SKM-1 treated with dmso at 0.1 percent for 144 hours (cell line): ENCODE measurements at regions not wholly inside any gene's neighbourhood (a gene's known extent, or its start where the extent isn't known, plus 50 kb on each side); places are given as distances from the start of the nearest gene placed in this dataset.
"Not testable (repeated sequence)": the region's sequence is repeated elsewhere in the genome, so short reads cannot be mapped to it uniquely, and the experiment has no call there.

ENCODE experiments used
- DNase-seq: peaks from one replicate; lab custom pipeline; 2025; ENCODE audit not compliant: unreplicated experiment; lab: John Stamatoyannopoulos, UW

DNA sequence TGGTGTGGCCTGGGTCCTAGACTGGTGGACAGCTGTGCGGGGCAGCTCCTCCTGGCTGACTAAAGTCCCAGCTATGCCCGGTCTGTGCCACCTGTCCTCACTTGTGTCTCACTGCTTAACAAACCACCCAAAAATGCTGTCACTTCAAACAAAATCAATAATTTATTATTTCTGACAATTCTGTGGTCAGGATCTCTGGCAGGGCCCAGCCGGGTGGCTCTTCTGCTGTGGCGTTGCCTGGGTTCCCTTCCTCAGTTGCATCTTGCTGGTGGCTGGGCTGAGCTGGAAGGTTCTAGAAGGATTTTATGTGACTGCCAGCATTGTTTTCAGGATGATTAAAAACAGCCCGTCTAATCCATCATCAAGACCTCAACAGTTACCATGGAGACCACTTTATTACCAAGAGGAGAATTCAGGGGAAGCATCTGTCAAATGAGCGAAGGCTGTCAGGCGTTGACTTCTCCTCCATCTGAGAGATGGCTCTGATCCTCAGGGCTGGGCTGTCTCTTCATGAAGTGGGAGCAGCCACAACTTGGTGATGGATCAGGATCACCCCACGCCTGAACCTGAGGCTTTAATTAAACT is 280.6 kb upstream of the SFSWAP start:
- DNase-seq = no peak

DNA sequence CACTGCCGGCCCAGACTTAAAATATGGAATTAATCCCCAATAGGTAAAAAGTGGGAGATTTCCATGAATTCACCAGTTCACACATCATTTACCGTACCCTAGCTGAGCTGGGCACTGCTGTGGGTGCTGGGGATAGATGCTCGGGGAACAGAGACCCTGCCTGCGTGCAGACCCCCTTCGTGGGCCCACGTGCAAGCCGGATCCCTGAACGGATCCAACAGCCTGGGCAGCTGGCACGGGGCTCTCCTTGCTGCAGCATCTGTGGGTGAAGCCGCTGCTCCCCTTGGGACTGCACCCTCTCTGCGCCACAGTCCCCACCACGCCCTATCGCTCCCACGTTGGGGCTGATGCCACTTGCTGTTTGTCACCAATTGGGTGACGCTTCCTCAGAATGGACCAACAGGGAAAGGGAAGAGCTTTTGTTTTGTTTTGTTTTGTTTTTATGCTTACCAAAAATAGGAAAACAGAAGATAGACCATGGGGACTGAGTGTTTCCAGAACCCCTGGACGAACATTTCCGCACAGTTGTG is 279.7 kb upstream of the SFSWAP start:
- not testable (repeated sequence) for DNase-seq

DNA sequence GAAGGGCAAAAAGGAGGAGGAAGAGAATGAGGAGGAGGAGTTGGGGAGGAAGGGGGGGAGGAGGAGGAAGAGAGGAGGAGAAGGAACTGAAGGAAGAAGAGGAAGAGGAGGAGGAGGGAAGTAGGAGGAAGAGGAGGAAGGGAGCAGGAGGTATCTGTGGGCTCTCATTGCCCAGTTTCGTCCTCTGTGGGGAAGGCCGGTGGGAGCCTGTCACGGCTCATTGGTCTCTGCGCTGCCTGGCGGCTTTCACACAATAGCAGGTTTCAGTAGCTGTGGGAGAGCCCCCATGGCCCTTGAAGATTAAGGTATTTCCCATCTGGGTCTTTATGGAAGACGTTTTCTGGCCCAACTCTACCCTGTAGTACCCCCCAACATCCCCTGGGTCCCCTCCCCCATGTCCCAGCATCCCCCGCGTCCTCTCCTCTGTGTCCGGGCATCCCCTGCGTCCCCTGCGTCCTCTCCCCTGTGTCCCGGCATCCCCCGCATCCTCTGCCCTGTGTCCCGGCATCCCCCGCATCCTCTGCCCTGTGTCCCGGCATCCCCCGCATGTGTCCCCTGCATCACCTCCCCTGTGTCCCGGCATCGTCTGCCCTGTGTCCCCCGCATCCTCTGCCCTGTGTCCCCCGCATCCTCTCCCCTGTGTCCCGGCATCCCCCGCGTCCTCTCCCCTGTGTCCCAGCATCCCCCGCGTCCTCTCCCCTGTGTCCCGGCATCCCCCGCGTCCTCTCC is 278.2 kb upstream of the SFSWAP start:
- no peak for DNase-seq

DNA sequence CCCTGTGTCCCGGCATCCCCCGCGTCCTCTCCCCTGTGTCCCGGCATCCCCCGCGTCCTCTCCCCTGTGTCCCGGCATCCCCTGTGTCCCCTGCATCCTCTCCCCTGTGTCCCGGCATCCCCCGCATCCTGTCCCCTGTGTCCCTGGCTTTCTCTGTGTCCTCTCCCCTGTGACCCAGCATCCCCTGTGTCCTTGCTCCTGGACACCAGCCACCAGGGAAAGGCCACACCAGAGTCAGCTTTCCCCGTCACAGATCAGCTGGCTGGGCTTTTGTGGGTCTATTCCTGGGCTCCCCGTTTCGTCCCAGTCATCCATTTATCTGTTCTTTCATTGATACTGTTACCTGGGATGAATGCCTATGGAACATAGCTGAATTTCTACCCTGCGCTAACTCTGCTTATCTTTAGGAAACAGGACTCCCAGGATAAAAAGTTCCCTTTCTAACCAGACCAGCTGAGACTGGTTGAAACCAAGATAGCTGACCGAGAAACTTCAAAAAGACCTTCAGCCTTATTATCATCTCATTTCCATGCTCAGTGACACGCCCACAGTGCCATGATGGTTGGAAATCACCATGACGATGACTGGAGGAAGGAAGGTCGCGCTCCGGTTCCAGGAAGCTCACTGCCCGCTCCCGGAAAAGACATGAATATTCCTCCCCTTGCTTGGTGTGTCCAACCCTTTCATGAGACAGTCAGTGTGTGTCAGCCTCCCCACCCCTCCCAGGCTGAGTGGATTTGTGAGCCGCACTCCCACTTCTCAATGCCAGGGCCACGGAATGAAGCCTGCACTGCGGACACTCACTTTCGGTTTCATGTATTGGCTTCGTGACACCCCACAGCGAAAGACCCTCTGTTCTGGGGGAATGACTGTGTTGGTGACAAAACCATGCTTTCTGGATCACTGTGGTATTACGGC is 276.4 kb upstream of the SFSWAP start:
- DNase-seq = no peak

DNA sequence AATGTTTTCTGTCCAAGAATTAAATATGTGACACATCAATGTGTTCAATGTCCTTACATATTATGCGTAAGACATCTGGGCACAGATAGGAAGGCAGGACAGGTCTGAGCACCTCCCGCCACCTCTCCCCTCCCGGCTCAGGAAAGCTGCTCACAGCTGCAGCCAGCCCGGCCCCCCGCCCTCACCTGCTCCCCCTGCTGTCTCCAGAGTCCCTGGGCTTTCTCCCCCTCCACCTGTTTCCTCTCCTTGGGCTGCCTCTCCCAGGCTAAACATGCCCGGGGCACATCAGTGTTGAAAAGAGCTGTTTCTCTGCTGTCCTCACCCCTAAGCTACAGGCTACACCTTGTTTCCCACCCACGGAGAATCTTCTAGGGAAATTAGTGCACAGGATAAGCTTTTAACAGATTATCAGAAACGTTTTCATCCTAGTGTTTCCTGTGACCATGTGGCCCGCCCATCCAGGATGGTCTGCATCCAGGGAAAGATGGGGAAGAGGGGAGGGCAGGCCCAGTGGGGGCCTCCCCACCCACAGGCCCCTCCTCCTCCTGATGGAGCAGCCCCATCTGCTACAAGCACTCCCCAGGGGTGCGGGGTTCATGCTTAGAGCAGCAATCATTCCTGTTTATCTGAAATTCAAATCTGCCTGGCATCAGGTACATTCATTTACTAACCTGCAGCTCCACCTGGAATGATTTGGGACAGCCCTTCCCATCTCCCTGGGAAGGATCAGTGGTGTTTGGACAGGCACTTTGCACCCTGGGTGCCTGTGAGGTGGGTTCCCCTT is 273.8 kb upstream of the SFSWAP start:
- no peak for DNase-seq

DNA sequence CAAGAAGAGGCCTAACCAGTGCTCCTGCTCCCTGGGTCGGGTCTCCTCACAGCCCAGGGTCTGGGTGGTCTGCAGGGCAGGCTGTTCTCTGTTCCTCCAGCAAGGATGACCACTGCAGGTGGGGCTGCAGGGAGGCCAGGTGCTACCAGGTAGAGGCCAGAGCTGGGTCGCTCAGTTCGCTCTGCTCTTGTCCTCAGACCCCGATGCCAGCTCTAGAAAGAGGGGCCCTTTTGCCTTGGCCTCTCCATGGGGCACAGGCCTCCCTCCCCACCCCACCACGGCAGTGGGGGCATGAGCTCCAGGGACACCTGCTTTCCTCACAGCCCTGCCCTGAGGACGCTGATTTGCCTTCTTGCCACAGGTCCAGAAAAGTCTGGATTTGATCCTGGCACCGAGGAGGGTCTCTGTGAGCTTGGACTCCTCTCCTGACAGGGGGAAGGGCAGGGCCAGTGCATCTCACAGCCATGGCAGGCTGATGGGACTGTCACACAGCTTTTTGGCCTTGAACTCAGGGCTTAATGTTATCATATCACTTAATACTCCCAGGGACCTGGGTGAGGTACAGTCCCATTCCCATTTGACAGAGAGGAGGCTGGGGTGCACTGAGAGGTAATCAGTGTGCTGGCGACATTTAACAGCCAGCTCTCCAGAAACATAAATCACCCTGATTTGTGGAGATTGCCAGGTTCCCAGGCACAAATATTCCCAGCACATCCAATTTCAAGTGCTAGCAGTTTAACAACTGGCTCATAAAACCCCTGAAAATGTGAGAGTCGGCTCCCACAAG is 273.0 kb upstream of the SFSWAP start:
- DNase-seq = no peak

DNA sequence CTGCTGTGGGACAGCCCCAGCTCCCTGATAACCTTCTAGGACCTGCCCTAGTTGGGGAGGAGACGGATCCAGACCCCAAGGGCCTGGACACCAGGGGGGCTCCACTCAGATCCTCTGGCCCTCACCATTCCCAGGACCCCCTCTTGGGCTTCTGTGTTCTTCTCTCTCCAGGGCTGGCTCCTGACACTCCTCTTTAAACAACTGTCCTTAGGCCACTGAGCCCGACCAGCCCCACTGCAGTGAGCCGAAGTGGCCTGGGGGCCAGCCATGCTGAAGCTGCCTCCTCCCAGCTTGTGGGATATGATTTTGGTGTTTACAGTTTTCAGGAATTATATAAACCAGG is 272.4 kb upstream of the SFSWAP start:
- DNase-seq = not testable (repeated sequence)

DNA sequence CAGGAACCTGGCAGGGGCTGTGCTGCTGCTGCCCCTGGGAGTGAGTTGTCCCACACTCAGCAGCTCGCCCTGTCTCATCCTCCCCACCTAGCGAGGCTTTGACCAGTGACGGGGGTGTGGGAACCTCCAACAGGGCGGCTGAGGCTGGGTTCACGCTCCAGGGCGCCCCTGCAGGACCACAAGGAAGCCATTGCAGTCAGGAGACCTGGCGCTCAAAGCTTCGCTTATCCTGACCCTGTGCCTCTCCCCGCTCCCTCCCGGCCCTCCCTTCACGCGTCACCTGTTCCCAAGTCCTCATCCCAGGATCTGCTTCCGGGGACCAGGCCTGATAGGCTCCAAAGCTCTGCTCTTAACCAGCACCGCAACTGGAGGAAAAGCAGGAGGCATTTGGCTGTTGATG is 272.0 kb upstream of the SFSWAP start:
- no peak for DNase-seq

DNA sequence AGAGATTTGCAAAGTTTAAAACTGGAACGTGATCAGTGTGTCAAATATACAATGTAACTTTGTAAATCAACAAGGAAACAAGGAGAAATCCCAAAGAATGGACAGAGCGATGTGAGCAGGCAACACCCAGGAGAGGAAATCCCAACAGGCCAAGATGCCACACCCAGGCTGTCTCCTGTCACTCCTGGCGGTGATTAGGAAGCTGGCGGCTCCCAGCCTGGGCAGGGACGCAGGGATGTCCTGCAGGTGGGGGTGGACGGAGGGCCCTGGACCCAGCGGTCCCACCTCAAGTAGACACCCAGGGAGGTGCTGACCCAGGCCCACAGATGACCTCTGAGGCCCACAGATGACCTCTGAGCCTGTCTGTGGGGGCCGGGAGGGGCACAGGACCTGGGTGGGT is 271.1 kb upstream of the SFSWAP start:
- not testable (repeated sequence) for DNase-seq

DNA sequence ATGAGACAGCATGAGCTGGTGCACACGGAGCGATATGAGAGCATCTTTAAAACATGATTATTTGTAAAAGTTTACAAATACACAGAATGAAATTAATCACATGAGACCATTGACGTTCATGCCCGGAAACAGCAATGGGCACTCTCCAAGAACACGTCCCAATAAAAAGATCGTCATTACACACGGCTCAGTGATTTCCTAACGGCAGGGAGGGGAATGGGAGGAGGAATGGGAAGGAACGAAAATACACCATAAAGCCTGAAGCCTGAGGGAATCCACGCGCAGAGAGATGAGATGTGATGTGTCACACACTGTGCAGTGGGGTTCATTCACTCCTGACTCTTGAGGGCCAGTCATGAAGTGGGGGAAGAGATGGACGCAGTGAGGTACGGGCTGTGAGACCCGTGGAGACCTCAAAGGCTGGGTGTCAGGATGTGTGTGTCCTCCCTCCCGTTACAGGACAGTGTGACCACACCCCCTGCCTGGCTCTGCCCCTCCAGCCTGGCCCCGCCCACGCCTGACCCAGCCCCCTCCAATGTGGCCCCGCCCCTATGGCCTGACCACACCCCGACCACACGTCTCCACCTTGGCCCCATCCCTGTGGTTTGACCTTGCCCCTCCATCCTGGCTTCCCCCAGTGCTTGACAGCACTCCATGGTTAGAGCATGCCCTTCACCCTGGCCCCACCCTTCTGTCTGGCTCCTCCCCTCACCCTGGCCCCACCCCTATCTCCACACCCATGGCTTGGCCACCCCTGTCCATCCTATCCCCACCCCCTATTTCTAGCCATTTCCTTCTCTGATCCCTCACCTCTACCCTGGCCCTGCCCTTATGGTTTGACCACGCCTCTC is 270.5 kb upstream of the SFSWAP start:
- DNase-seq = not testable (repeated sequence)

DNA sequence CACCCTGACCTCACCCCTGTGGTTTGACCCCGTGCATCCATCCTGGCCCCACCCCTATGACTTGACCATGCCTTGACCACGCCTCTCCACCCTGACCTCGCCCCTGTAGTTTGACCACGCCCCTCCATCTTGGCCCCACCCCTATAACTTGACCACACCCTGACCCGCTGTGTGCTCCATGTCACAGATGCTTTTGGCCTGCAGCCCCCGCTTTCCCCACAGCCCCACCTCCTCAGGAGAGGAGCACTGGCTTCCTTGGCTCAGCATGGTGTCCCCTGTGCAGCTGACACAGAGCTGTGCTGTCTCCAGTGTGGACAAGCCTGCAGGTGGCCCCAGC is 269.9 kb upstream of the SFSWAP start:
- no peak for DNase-seq

DNA sequence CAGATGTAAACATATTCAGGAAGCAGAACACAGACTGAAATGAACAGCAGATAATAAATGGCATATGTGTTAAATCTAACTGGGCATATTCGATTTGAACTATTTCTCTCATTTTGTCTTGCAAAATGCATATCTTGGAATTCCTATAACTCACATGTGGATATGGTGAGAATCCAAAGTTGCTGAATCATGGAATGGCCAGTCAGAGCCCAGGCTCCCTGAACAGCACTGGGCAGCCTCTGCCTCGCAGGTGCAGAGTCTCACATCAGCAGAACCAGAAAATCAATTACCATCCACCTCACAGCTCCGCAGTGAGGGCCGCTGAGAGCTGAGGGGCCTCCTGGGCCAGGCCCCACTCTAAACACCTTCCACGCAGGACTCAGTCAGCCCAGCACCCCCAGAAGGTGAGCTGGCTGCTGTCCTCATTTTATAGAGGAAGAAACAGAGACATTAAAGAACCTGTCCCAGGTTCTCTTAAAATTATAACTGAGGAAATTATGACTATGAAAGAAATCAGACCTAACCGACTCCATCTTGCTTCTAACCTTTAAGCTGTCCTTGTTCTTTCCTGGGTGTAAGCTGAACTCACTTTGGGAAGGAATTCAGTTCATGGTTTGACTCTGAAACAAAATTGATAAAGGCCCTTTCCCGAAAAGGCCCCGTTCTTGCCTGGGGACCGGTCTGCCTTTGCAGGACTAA is 269.1 kb upstream of the SFSWAP start:
- DNase-seq = no peak

DNA sequence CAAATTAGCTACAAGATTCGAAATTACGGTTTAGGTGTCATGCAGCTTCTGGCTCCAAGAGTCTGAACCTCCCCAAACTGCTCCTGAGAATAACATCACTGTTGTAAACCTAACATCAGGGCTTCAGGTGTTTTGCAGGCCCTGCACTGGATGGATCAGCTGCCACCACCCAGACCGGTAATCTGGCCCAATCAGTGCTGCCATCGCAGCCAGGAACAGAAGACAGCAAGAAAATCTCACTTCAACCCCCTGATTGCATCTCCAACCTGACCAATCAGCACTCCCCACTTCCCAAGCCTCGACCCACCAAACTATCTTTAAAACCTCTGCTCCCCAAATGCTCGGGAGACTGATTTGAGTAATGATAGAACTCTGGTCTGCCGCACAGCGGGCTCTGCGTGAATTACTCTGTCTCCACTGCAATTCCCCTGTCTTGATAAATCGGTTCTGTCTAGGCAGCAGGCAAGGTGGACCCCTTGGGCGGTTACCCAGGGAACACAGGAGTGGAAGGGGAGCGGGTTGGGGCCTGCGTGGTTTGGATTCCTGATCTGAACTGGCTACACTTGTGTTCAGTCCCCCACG is 268.5 kb upstream of the SFSWAP start:
- no peak for DNase-seq

DNA sequence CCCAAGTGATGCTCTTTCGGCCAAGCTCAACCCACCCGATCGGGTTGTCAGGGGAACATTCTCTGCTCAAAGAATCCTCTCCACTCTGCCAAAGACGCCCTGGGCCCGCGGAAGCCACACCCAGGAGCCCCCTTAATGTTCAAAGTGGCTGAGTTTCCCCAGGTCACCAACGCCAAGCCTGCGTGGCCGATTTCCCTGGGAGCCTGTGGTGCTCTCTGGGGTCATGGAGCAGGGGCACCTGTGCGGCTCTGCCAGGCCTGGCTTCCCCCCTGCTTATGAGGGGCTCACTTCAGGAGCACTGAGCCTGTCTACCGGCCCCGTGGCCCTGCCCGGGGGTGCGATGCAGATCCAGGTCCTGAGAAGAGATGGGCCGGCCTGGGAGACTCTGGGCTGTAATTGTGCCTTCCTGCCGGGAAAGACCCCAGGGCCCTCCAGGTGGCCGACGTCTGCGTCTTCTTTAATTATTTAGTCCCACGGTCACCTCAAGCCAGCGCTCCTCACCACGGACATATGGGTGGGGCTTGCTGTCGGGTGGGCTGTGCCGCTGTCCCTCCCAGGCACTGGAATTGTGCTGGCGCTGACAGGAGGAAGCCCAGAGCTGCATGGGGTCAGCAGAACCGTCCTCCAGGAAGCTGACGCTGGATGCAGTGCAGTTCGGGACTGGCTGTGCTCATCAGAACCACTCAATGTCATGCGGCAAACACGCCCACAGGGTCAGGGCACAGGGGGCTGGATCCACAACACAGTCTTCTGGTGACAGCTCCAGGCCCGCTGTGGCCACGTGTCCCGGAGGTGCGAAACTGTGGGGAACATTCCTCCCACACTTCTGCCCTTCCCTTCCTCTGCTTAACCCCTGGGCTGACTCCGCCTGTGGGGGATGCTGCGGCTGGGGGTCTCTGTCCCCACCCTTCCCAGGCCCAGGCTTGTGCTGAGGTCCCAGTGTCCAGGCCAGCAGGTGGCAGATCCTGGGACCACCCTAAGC is 267.6 kb upstream of the SFSWAP start:
- no peak for DNase-seq

DNA sequence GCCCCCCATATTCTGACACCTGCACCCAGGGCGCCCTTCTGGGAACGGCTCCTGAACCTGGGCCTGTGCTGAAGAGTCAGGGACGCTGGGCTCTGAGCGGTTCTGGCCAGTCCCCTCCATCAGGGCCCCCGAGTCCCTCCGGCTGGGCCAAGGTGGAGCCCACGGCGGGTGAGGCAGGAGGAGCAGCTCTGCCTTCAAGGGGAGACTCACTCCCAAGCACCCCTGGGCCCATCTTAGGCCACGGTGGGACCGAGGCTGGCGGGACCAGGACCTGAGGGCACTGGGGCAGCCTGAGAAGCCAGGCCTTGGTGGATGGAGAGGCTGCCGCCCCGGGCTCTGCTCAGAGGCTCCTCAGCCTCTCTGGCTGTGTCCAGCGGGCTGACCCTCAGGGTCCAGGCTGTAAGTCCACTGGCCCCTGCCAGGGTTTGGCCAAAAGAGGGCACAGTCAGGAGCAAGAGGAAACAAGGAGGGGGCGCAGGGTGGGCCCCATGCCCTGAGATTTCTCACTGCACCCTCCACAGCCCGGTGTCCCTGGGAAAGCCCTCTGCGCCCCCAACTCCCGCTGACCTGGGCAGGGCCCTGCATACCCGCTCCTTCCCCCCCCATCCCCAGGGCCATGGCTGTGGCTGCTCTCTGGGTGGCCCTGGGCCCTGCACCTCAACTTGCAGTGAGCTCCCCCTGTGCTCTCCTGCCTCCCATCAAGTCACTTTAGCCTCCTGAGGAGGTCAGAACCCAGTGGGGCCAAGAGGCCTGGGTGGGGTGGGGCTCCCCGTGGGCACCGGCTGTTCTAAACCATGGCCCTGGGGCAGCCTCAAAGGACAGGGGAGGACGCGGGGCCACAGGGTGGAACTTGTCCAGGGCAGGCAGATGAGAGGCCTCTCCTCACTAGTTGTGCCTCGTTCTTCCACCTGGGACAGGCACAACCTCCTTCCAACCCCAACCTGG is 266.4 kb upstream of the SFSWAP start:
- no peak for DNase-seq

DNA sequence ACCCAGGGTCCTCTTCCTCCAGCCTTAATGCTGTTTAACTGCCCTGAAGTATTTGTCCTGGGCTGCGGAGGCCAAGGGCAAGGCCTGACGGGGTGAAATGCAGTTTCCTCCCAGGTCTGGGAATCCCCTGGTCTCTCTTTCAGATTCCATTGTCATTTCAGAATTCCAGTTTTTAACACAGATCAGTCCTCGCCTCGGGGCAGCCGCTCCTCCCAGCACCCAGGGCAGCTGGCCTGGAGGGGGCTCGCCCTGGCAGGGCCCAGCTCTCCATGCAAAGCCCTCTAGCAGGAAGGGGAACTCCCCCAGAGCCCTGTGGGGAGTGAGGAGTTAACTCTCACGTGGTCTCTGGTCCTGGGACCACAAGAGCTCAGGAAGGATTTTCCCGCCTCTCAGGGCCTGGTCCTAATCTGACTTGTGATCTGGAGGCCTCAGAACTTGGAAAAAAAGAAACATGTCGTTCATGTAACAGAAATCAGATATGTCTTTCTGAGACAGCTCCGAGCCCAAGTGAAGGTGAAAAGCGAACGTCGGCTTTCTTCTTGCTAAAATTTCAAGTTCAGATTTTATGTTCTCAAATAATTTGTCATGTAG is 265.6 kb upstream of the SFSWAP start:
- no peak for DNase-seq
